Posterior cingulate gyrus (tissue), 11 donors: ENCODE measurements at regions not wholly inside any gene's neighbourhood (a gene's known extent, or its start where the extent isn't known, plus 50 kb on each side); places are given as distances from the start of the nearest gene placed in this dataset.

Experiments
- DNase-seq, 10 donors: peaks; one replicate each; pipeline versions ENCODE4 v3.0.0 to v3.0.0-alpha.2; 2020 to 2021; ENCODE audit warnings: mixed read lengths in 3 of 10
- intact Hi-C: fragments of 100-400 bp; cut with DNase I; formaldehyde crosslinking; loops from one replicate; pipeline ENCODE4 v1.15.1; 2023

DNA sequence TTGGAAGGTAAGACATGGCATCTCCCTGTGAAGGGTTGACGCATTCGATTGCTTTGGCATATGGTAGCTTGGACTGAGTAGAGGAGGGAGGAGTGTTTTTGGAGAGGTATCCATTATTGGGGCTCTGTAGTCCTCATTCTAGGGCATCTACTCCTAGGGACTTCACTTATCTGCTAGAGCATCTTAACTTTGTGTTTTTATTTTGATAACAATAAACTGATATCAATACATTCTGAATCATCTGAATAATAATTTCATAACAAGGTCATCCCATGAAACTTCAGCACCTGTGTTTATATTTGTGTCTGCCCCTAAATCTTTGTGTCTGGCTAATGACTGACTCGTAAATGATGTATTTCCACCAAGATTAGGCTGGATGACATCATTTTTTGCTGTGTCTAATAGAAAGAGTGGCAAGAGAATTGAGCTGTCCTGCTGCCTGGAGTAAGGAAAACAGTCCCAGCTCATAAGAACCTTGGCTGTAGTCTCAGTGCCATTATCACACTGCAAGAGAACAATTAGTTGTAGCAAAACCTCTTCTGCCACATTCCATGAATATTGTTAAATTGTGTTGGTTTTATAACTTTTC is 288.5 kb downstream of the PRL start:
- intact Hi-C loops: no loop called here
- DNase-seq: no peak

GRCh38 chr6:22010102-22010501 is 286.7 kb downstream of the PRL start:
- no peak for DNase-seq
- intact Hi-C loops: no loop called here

- intact Hi-C loops: no loop called here
These were observed 281.6 kb downstream of the PRL start for GRCh38 chr6:22015216-22015615.

GRCh38 chr6:22015944-22016343 is 280.9 kb downstream of the PRL start:
- DNase-seq: no peak
- intact Hi-C loops: no loop called here

More at GRCh38 chr6:22015216-22015615, 281.6 kb downstream of the PRL start:
- DNase-seq: no peak

DNA sequence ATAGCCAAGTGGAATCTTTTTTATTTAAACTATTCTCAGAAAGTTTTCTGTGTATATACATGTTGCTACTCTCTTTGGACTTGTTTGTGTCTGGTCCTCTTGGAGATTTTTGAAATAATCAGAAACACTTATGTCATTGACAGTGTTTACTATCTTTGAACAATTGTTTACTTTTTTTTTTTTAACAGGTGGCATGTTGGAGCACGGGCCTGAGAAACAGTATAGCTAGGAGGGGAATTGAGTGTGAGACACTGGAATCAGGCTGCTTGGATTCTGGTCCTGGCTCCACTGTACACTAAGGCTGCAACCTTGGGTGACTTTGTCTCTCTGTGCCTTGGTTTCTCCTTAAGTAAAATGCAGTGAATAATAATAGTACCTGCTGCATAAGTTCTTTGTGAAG is 279.6 kb downstream of the PRL start:
- intact Hi-C loops: no loop called here
- no peak for DNase-seq

GRCh38 chr6:22017766-22018165 is 279.1 kb downstream of the PRL start:
- intact Hi-C loops: no loop called here
- no peak for DNase-seq

GRCh38 chr6:22019857-22020256 is 277.0 kb downstream of the PRL start:
- intact Hi-C loops: no loop called here

DNA sequence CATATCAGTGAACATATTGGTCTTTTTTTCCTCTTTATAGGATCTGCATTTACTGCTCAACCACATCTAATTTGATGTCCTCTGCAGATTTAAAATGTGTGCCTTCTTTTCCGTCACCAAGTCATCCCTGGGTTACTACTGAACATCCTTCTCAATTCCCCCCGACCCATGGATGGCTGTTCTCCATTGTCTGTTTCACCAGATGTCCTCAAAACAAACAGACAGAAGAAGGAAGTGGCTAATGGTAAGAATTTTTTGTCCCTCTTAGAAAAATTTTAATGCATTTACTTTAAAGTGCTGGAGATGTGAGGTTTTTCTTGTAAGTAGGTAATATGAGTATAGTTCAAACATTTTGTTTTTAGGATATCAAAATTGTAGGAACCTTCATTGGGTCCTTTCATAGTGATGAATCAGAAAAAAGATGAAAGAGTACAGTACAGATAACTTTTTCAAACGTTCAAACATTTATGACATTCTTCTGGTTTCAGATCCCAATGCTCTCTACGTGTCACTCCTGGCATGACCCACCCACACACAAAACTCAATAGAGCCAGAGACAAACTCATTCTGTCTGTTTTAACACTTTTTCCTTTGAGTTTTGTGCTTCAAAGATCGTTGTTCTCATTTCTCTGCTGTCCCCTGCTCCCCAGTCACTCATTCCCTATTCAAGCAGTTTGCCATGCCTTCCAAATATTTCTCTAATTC is 276.4 kb downstream of the PRL start:
- intact Hi-C loops: no loop called here
- DNase-seq: no peak

More at GRCh38 chr6:22019857-22020256, 277.0 kb downstream of the PRL start:
- DNase-seq: no peak

- intact Hi-C loops: no loop called here
- DNase-seq: no peak
These were observed 274.9 kb downstream of the PRL start for GRCh38 chr6:22021966-22022365.

- DNase-seq: no peak
- intact Hi-C loops: no loop called here
These were observed 272.9 kb downstream of the PRL start for GRCh38 chr6:22023937-22024336.

DNA sequence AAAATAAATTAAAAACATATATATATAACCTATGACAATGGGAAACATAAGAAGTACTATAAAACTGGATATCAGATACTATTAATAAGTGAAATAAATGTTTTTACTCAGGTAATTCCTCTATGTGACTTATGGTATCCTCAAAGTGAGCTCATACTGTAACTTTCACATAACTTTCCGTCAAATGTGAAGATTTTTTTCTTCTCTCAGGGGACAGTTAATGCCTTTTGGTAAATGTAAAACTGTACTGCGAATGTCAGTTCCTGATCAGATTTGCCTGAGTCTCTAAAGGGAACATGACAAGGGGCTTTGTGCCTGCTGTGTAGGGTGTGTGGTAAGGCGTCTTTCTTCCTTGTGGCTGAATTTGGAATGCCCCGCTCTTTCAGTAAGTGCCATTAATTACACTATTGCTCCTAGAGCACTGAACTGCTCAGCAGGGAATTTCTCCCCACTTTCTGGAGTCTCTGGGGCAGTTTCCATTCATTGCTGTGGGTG is 271.8 kb downstream of the PRL start:
- intact Hi-C loops: no loop called here
- no peak for DNase-seq

GRCh38 chr6:22025468-22026163 is 271.2 kb downstream of the PRL start:
- intact Hi-C loops: loop anchor here (2.0 kb wide), 1 partner anchor 37 kb away; no protein-coding TSS in a partner anchor

DNA sequence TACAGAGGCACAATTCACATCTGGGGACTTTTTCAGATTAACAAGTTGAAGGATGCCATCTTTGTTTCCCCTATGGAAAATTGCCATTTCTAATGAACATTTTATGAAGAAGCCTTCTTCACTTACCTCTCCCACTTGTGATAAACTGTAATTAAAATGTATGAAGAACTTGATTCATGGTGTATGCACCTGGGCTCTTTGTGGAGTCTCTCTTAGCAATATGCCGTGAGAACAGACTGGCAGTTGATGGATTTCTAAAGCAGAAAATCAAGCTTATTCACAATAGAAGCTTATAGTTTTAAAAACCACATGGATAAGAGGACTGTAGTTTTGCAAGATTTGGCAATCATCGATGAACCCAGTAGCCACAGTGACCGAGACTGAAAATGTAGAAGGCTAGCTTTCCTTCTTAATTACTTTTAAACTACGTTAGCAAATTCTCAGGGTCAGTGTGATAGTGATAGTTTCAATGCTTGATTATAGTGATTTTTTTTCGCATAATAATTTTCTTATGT is 270.6 kb downstream of the PRL start:
- intact Hi-C loops: loop anchor here (2.0 kb wide), 1 partner anchor 37 kb away; no protein-coding TSS in a partner anchor

More at GRCh38 chr6:22025468-22026163, 271.2 kb downstream of the PRL start:
- DNase-seq: no peak

DNA sequence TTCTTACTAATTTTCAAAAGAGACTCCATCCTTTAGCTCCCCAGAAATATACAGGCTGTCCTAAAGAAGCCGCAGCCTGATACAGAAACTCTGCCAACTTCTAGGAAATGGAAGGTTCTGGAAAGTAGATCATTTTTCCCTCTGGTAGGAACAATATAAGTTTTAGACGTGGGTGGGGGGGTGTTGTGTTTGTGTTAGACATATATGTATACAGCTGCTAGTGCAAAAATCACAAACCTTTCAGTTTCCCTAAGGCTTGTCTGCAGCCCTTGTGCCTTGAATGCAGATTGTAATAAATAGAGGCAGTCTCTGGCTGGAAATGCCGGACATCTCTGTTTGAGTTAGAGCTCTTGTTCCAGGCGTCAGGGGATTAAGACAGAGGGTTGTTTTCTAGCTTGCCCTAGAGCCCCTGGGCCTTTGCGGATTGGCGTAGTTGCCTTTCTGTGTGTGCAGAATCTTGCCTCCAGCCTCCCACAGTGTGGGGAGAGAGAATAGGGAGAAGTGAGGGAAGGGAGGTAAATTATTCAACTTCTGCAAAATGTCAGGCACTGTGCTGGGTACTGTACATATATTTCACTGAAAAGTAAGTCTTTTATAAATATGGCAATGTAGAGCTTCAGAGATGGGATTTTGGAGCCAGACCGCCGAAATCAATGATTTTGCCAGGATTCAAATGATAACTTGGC is 269.7 kb downstream of the PRL start:
- intact Hi-C loops: loop anchor here (2.0 kb wide), 1 partner anchor 36 kb away; no protein-coding TSS in a partner anchor
- DNase-seq: no peak

More for the DNA sequence above, 270.6 kb downstream of the PRL start:
- no peak for DNase-seq

DNA sequence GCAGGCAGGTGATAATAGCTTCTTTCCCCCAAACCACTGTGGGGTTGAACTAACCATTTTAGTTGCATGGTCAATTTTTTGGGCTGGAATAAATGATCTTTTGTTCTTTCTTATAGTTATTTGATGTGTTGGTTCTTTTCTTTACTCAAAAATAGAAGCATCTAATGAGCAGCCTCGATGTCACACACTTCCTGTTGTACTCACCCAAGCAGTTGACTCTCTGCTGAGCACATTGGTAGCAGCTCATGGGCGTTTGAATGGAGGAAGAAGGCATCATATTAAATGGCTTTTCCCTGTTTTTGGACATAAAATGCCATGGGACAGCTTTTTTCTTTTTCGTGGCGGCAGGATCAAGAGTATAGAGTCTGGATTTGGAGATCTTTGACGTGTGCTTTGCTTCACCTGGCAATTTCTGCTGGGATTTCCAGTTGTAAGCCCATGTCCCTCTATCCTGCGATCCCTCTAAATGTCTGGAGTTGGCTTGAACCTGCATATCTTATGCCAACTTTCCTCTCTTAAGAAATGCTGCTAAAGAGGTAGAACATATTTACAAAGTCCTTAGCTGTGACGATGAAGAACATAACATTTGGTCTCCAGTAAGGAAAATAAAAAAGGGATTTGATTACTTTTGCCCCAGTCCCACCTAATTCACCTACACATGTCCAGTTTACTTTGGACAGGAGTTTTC is 268.3 kb downstream of the PRL start:
- DNase-seq: no peak
- intact Hi-C loops: no loop called here

DNA sequence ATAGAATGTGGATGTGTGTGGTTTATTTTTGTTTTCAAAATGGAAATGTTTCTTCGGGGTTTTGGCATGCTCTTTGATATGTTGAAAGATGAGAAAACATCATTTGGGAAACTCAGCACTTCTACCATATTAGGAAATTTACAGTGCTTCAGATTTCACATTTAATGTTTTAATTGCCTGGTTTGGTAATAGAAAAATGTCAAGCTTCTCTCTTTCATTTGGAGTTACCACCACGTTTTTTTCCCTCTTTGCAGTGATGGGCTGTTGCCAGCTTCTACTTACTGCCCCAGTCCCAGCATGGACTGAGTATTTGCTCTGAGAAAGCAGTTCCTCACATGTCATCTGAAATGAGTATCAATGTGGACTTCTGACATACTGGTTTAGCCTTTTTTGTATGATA is 267.7 kb downstream of the PRL start:
- no peak for DNase-seq
- intact Hi-C loops: no loop called here

- intact Hi-C loops: no loop called here
These were observed 265.9 kb downstream of the PRL start for GRCh38 chr6:22030730-22031619.

GRCh38 chr6:22035690-22036089 is 261.1 kb downstream of the PRL start:
- no peak for DNase-seq
- intact Hi-C loops: no loop called here

More at GRCh38 chr6:22030730-22031619, 265.9 kb downstream of the PRL start:
- no peak for DNase-seq

DNA sequence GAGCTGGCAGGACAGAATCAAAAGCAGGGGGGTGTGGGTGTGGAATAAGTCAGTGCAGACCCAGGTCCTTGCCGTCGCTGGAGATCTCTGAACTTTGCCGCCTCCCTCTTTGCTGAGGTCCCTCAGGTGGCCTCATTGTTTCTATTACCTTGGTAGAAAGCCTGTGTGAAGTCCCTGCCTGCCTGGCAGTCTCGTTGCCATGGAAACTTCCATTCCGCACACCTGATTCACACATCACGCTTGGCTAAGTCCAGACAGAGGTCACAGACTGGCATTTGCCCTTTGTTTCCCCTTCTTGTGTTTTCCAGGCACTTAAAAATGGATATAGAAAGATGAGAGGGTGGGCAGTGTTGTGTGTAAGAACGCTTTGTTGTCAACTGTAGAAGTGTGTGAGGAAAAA is 260.6 kb downstream of the PRL start:
- intact Hi-C loops: no loop called here
- DNase-seq: no peak
